ENCODE measurements at regions not wholly inside any gene's neighbourhood (a gene's known extent, or its start where the extent isn't known, plus 50 kb on each side); places are given as distances from the start of the nearest gene placed in this dataset.
A peak's percentile ranks its signal among the peaks of the same experiment; 100 is the strongest.

DNA sequence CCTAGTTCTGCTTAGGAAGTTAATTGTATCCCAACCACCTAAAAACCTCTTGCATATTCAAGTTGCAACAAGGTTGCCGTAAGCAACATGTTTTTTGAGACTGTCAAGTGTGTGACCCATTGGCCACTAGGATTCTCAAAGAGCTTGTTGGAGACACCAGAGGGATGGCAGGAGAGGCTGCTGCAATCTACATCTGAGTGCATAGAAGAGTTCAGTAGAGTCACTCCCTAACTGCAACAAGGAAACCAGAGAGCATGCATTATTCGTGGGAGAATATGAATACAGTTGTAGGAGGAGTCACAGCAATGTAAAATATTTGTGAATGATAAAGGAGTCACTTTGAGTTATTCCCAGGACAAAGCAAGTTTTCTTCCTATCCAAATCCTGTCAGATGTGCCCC lies 538.6 kb downstream of the TNS3 start:
- DNase-seq (ENCODE audit: low spot score), result no peak

DNA sequence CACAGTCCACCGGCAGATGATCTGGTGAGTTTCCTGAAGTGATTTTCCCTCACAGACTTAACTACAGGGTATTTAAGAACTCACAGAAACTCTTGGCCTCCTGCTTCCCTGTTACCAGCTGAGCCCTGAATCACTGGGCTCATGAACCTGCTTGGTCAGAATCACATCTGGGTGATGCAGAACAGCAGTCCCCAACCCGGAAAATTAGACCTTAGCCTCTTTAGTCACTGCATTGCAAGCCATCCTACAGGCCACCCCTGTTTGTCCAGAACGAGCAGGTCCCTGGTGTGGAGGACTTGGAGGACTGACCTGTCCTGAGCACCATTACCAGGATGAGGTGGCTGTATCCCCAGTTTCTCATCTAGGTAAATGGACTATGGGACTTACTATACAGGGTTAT lies 539.2 kb downstream of the TNS3 start:
- DNase-seq (ENCODE audit: low spot score), result no peak

DNA sequence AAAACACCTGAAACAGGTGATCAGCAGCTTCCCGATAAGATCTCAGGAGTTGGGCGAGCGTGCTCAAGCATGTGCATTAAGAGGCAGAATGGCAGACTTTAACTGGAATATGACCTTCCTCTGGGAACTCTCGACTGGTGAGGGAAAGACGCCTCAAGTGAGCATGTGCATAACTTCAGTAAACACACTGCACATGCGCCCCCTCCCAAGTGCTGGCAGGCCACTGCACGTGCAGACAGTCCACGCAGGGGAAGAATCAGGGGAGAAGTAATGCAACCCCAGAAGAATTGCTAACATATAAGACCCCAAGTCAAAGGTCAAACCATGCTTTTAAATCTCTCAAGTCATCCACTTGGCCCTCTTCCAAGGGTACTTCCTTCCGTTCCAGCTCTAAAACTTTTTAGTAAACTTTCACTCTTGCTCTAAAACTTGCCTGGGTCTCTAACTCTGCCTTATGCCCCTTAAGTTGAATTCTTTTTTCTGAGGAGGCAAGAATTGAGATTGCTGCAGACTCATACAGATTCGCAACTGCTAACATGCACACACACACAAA lies 541.0 kb downstream of the TNS3 start:
- no peak for DNase-seq (ENCODE audit: low spot score)

DNA sequence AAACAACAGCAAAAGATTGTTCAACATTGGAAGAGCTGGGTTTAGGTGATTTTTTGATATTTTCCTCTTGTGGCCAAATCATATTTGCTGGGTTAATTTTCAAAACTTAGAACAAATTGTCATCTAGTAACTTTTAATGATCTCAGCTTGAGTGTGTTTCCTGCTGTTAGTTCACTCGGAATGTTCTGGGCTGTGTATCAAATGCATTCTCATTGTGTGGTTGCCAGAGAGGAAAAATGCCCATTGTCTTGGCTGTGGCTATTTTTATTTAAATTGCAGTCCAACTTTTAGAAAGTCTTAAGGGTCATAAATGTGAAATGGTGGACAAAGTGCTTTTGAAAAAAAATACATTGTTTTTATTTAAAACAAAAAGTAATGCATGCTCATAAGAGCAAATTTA lies 542.0 kb downstream of the TNS3 start:
- DNase-seq (ENCODE audit: low spot score), result no peak

DNA sequence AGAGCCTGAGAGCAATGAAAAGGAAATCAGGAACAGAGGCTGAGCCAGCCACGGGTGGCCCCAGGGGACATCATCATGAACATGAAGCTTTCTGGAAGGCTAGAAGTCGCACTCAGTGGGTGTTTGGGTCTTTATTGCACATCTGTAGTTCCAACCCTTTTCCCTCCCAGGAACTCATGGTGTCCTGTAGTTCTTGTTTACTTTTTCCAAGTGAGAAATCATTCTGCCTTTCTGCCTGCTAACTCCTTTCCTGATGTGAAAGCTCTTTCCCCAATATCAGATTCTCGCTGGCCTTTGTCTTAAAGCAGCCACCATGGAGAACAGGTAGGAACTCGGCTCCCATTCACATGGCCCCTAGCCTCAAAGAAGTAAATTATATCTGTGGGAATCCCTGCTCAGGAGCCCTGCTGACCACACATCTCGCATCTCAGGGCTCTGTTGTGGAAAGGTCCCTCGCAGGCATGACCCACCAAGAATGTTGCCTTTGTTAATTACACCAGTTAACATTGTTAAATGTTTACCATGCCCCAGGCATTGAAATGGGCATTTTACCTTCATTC lies 542.7 kb downstream of the TNS3 start:
- DNase-seq (ENCODE audit: low spot score), result no peak

DNA sequence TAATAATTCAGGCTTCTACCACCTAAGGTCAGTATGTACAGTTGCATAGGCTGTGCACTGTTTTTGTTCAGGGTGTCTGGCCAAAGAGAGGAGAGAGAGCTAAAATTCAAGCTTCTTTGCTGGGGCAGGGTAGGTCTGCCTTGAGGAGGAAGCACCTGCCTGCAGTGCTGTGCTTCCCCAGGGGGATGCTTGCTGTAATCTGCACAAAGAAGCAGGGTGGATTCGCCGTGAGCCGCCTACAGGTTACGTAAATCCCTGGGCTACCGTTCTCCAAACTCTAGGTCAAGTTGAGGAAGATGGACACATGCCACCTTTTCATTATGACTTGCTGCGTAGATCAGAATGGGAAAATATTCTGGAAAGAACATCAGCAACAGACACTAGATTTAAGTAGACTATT lies 543.3 kb downstream of the TNS3 start:
- DNase-seq (ENCODE audit: low spot score), result no peak

DNA sequence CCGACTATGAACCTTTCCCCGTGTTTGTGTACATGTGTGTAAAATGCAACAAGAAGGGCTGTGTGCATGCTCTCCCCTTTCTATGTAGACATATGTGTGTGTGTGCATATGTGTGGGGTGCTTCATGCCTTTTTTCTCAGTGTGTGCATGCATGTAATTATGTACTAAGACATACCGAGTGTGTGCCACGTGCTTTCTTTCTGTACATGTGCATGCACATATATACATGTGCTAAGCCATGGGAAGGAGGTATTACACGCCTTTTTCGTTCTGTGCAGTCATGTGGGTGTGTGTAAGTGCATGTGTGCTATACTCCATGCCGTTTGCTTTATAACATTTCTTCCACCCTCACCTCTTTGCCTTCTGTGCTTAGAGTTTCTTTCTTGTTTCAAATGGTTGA lies 544.3 kb downstream of the TNS3 start:
- DNase-seq (ENCODE audit: low spot score), result no peak

DNA sequence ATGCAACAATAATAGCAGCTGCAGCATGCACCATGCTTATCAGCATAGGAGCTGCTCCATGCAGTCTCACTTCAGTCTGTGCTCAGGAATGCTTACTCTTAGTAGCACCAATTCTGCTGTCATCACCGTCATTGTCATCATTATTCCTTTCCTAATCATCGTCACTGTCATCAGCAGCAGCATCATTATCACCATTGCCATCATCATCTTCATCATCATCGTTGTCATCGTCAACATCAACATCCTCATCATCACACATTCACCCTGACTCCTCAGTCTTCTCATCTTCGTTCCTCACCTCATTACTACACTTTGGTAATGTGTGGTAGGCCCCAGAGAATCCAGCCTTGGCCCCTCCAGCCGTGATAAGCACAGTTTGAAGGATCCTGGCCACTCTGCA lies 545.0 kb downstream of the TNS3 start:
- DNase-seq (ENCODE audit: low spot score), result no peak

DNA sequence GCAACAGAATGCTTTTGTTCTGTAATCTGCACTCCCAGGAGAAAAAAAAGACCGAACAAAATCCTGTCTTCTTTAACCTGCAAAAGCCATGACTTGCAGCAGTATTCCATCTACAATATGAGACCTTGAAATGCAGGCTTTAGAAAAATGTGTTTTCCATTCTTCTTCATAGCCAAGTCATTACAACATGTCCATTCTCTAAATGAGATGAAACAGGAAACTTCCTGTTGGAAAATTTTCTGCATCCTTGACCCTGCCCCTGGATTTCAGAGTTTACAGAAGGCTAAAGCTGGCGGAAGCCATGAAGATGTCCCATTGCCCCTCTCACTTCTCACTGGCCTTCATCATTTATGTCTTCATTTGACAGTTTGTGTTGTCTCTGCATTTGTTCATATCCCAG lies 546.4 kb downstream of the TNS3 start:
- no peak for DNase-seq (ENCODE audit: low spot score)

DNA sequence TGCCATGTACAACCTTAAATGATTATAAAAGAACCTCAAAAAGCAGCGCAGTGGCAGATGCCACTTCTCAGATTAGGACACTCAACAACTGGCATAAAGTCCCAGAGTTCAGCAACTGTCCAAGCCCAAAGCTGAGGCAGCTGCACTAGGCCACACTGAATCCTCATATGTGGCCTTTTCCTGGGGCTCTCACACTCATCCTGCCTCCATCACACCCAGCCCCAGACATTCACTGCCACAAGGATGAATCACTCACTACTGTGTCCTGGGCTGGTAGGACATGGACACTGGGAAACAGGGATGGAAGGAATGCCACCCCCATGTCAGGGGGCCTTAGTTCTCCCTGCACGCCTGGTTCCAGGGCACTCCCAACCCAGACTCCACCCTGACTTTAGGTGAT lies 547.7 kb downstream of the TNS3 start:
- peak; percentile 35 for DNase-seq (ENCODE audit: low spot score)

DNA sequence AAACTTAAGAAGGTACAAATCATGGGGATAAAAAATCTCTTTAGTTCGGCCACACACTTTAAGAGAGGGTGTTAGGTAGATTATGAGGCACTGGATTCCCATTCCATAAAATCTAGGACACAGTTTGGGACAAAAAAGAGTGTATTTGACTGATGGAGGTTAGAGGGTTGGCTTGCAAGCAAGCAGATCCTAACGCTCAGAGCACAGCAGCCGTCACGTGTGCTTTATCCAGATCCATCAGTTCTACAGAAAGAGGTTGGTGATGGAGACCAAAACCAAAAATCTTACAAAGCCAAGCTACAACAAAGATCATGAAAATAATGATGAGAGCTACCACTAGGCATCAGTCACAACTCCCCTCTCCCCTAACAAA lies 549.4 kb downstream of the TNS3 start:
- no peak for DNase-seq (ENCODE audit: low spot score)

DNA sequence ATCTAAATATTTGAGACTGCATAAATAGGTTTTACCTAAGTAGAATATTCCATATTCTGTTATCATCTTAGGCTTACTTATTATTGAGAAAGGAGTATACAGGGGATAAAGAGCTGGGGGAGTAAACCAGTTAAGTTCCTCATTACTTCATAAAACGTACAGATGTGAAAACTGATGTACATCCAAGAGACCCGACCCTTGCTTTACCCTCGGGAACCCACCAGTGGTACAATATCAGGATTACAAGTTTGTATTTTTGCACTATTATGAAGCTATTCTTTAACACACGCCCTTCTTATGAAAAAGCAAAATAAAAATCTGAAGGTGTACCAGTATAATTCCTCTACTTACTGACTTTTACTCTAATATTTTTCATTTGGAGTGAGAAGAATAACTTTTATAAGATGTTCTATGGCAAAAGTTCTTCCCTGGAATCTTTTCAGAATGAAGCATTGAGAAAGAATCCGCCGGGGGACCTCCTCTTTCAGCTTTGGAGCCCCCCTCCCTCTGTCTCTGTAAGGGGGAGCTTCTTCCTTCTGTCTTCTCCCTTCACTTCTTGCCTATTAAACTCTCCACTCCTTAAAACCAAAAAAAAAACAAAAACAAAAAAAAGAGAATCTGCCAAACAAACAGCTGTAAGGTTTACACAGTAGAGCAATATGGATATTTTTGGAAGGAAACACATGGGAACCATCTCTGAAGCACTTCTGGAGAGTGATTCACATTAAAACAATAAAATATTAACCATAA lies 550.0 kb downstream of the TNS3 start:
- DNase-seq (ENCODE audit: low spot score), result no peak

DNA sequence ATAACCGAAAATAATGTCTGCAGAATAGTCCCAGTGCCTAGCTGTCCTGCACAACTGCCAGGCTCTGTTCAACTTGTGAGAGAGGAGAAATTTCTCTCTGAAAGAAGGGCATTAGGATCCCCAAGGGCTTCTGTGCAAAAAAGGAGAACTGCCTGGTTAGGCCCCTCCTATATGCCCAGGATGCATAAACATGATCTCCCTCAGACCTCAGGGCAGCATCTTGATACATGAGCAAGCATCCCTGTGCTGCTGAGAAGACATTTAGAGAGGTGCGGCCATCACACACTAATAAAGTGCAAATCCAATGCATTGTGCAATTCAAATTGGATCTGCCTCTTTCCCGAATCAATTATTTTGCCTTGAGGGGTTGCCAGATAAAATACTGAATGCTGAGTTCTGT lies 553.6 kb downstream of the TNS3 start:
- DNase-seq (ENCODE audit: low spot score), result no peak

DNA sequence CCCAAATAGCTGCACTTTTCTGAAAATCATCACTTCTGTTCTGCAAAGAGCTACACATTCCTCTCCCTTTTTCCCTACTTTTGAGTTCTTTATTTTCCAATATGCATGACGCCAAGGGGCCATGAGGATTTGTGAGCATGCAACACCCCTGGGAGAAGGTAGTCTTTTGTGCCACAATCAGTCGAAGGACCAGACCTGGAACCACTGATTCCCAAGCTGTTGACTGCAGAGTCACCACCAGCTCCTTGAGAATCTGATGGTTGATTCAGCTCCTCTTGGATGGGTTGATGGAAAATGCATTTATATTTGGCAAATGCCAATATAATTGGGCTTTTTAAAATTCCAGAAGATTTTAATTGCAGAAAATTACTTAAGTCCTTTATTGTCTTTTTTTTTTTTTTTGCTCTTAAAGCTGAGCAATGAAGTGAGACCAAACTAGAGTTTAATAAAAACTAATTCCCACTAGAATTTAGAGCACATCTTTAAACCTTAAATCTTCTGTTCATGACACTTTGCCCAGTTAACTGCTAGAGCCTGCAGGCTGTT lies 554.1 kb downstream of the TNS3 start:
- no peak for DNase-seq (ENCODE audit: low spot score)

DNA sequence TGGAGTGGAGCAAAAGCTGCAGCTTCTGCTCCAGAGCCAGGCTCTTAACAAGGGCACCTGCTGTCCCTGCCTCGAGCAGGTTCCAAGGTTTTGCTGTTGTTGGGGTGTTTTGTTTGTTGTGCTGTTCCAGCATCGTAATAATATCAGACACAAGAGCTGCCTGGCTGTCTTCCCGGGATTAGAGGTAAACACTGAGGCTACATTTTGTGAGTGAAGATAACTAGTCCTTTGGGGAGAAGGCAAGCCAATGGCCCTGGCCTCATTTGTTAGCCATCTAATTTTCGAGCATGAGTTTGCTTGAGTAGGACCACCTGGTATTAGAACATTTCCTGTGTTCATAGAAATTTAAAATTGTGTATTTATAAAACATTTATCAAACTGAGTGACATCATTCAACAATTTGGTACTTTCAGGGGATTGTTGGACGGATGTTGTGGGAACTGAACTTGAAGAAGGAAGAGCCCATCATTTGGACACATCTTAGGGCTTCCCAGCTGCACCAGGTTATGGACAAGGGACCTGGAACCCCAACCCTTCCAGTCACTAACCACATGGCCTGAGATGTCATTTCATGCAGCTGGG lies 555.0 kb downstream of the TNS3 start:
- no peak for DNase-seq (ENCODE audit: low spot score)

DNA sequence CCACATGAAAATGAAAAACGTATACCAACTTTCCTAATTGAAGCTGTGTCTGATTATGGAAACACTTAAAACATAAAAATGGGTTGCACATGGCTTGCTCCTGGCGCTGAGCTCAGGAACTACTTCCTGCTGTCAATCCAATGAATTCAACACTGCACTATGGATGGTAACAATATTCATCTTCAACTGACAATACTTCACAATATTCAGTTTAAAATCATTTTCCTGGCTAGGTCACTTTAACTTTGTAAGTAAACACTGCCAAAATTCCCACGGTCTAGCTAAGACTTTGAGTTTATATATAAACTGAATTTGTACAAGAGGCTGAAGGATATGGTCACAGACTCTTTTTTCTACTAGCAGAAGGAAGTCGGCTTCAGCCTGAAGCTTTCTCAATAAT lies 556.9 kb downstream of the TNS3 start:
- no peak for DNase-seq (ENCODE audit: low spot score)

DNA sequence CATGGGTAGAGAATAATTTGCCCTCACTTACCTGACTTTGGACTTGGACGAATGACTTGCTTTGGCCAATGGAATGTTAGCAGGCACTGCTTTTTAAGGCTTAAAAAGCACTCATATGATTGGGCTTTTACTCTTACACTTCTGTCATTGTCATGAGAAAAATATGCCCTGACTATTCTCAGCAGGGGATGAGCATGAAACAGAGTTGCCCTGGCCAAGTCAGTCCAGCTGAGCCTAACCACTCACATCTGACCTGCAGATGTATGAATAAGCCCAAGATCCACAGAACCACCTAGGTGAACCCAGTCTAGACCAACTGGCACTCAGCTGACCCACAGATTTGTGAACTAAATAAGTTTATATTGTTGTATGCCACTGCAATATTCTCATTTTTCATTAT lies 573.5 kb downstream of the TNS3 start:
- DNase-seq (ENCODE audit: low spot score), result peak; percentile 68

DNA sequence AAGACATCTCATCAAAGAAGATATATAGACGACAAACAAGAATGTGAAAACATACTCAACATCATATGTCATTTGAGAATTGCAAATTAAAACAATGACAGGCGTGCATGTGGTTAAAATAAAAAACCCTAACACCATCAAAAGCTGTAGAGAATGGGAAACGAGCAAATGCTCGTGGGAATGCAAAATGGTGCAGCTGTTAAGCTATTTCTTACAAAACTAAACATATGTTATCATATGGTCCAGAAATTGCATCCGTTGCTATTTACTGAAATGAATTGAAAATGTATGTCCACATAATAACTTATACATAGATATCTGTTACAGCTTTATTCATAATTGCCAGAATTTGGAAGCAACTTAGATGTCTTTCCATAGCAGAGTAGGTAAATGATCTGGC lies 574.4 kb downstream of the TNS3 start:
- no peak for DNase-seq (ENCODE audit: low spot score)

DNA sequence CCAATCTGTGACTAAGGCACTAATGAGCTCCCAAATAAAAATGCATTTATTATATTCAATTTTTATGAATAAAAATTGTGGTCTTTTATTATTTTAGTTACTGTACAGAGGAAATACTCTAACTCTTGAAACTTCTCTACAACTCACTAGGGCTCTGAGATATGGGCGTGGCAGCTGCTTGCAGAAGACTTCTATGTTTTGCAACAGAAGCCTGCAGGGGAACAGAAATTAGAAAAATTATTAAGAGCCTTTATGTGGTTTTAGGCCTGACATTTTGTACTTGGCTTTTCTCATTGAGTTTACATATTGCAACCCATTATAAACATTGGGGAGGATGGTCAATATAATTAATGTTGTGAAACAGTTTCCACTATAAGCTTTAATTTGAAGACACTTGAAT lies 581.4 kb downstream of the TNS3 start:
- no peak for DNase-seq (ENCODE audit: low spot score)

DNA sequence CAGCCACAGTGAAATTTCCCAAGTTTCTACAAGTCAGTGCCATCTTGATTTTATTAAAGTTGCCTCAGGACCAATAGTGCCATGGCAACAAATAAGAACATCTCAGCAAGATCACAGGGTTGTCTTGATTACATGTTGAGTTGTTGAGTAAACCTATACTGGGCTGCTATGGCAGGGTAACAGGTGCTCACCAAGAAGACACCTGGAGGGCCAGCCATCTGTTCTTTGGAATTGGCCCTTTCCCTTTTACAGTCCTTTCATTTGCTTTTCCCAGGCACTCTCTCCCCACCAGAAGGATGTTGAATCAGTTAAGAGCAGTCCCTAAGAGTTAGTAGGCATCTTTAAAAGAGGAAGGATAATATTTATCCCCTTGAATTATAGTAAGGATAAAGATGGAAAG lies 582.0 kb downstream of the TNS3 start:
- DNase-seq (ENCODE audit: low spot score), result no peak

DNA sequence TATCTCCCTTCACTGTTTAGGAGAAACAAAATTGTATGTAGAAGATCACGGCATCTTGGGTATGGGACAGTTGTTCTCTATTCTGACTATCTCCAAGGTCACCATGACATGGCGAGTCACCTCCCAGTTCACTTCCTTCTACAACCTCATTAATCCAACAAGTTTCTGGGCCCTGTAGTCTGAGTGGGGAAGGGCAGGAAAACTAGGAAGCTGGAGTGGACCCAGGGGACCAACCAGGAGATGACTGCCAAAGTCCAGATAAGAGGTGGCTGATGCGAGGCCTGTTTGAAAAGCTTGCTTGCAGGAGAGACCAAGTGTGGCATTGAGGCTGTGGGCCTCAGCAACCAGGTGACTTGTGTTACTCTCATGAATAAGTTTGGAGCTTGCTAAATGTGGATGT lies 584.9 kb downstream of the TNS3 start:
- DNase-seq (ENCODE audit: low spot score), result peak; percentile 26

DNA sequence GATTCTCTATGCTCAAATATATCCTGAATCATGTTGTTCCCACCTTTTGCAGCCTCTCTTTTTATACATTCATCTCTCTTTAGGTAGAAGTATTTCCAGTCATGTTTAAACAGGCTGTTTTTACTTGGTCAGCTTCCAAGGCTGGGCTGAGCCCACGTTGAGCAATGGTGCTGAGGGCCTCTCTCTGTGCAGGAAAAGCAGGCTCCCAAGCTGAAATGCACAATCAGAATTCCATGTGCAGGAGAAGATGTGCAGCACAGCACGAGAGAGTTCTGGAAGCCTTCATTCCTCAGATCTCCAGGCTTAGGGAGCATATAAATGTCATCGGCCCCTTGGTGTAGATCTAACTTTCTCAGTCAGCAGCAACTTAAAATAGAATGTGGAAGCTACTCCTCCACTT lies 588.5 kb downstream of the TNS3 start:
- DNase-seq (ENCODE audit: low spot score), result no peak

DNA sequence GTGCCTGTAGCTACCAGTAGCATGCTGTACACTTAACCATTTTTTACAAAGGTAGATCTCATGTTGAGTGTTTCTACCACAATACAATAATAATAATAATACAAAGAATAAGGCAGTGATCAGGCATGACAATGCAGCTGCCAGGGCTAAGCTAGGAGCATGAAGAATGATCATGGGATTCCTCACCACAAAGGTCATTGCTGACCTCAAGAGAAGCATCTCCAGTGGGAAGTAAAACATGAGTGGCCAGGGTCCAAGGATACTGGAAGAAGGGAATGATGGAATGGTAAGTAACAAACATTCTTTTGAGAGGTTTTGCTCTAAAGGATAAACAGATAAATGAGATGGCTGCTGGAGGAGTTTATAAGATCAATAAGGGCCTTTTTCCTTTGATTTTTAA lies 591.1 kb downstream of the TNS3 start:
- DNase-seq (ENCODE audit: low spot score), result peak; percentile 10

Measured in kidney tubule cell (primary cell).